HepG2 (cell line): ENCODE measurements at regions not wholly inside any gene's neighbourhood (a gene's known extent, or its start where the extent isn't known, plus 50 kb on each side); places are given as distances from the start of the nearest gene placed in this dataset.
A peak's percentile ranks its signal among the peaks of the same experiment; 100 is the strongest.

Experiments used
- ARID3A ChIP-seq: IDR thresholded peaks from 2 replicates; pipeline ENCODE4 v1.6.1; 2012; ENCODE audit warnings: low read depth, low read length, improper control_type of control experiment
- HOMEZ ChIP-seq: IDR thresholded peaks from 2 replicates; pipeline ENCODE4 v1.6.1; 2016; ENCODE audit warnings: low read depth
- IKZF5 ChIP-seq: IDR thresholded peaks from 2 replicates; pipeline ENCODE4 v1.6.1; 2018; ENCODE audit warnings: missing genetic modification reagents, mild to moderate bottlenecking, missing compliant biosample characterization
- KMT2B ChIP-seq: IDR thresholded peaks from 2 replicates; pipeline ENCODE4 v1.6.1; 2016; ENCODE audit warnings: missing genetic modification reagents, missing compliant biosample characterization
- TAF15 ChIP-seq: fragments of 200-400 bp; formaldehyde crosslinking; IDR thresholded peaks from one replicate; pipeline ENCODE4 v1.6.1; 2018; ENCODE audit warnings: mild to moderate bottlenecking, low read depth, low read length; ENCODE audit not compliant: poor library complexity, severe bottlenecking
- ZMYM4 ChIP-seq: sonication (generic); formaldehyde crosslinking; IDR thresholded peaks from 2 replicates; pipeline ENCODE4 v1.8.1; 2023; ENCODE audit warnings: mild to moderate bottlenecking, missing genetic modification reagents
- ZNF441 ChIP-seq: sonication (generic); formaldehyde crosslinking; IDR thresholded peaks from 2 replicates; pipeline ENCODE4 v1.7.0; 2021; ENCODE audit warnings: missing genetic modification reagents, borderline replicate concordance
- ZNF687 ChIP-seq: sonication (generic); formaldehyde crosslinking; IDR thresholded peaks from 2 replicates; pipeline ENCODE4 v1.5.1; 2020; ENCODE audit warnings: mild to moderate bottlenecking, missing genetic modification reagents, moderate library complexity

- TF ChIP-seq HOMEZ (CRISPR knock-in tag) (peak; percentile 51; the same call in 1 of the 2 replicates), ARID3A (0 out of 2 replicates have a peak, but pooled peaks have one; percentile 27), ZNF441 (peak; percentile 30; the same call in 1 of the 2 replicates), TAF15 (no peak), ZMYM4 (CRISPR knock-in tag) (0 out of 2 replicates have a peak, but pooled peaks have one; percentile 36), IKZF5 (CRISPR knock-in tag) (no peak), KMT2B (CRISPR knock-in tag) (no peak), ZNF687 (CRISPR knock-in tag) (peak; percentile 25; the same call in 1 of the 2 replicates)
- TF ChIP-seq, all 625 proteins: peak for 16
Measured at GRCh38 chr6:154891901-154892300, 103.2 kb upstream of the TIAM2 start (continued).
